ENCODE measurements at regions not wholly inside any gene's neighbourhood (a gene's known extent, or its start where the extent isn't known, plus 50 kb on each side); places are given as distances from the start of the nearest gene placed in this dataset.
"Not testable (repeated sequence)": the region's sequence is repeated elsewhere in the genome, so short reads cannot be mapped to it uniquely, and the experiment has no call there.

DNA sequence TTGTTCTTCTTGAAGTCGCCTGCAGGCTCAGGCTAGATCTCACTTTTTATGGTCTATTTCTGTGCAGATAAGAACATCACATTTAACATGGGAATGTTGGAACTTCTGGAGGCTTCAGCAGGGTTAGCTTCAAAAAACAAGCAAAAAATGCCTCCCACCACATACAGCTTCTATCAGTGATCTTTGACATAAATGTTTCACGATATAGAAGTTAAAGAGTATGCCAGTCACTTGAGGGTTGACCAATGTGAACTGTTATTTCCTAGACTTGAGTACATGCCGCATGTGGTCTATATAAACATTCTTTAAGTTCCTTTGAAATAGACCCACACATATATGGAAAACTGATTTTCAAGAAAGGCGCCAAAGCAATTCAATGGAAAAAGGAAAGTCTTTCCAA is 219.2 kb upstream of the KLF14 start:
- Histone ChIP-seq H3K4me3 (ENCODE audit: low read depth, low read length) (no peak overlapping the region), H3K36me3 (ENCODE audit: control insufficient read depth, insufficient read depth, low read length) (peaks cover 7% of the 10 kb centered on the region), H3K27me3 (ENCODE audit: control insufficient read depth, insufficient read depth, low read length) (no peaks in the 10 kb centered on the region)
- DNase-seq (ENCODE audit: low read depth) = no peak
- POLR2A ChIA-PET = no interaction called here
- TF ChIP-seq, protein P1, sequence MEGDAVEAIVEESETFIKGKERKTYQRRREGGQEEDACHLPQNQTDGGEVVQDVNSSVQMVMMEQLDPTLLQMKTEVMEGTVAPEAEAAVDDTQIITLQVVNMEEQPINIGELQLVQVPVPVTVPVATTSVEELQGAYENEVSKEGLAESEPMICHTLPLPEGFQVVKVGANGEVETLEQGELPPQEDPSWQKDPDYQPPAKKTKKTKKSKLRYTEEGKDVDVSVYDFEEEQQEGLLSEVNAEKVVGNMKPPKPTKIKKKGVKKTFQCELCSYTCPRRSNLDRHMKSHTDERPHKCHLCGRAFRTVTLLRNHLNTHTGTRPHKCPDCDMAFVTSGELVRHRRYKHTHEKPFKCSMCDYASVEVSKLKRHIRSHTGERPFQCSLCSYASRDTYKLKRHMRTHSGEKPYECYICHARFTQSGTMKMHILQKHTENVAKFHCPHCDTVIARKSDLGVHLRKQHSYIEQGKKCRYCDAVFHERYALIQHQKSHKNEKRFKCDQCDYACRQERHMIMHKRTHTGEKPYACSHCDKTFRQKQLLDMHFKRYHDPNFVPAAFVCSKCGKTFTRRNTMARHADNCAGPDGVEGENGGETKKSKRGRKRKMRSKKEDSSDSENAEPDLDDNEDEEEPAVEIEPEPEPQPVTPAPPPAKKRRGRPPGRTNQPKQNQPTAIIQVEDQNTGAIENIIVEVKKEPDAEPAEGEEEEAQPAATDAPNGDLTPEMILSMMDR (IDR thresholded peaks at IDR 0.05; ENCODE audit: insufficient read depth, low read depth, low read length) = no peak
- CTCF ChIA-PET = interaction anchor here (1.4 kb wide), 1 partner anchor 35 kb away, joined by 4 read pairs; no protein-coding TSS in a partner anchor

DNA sequence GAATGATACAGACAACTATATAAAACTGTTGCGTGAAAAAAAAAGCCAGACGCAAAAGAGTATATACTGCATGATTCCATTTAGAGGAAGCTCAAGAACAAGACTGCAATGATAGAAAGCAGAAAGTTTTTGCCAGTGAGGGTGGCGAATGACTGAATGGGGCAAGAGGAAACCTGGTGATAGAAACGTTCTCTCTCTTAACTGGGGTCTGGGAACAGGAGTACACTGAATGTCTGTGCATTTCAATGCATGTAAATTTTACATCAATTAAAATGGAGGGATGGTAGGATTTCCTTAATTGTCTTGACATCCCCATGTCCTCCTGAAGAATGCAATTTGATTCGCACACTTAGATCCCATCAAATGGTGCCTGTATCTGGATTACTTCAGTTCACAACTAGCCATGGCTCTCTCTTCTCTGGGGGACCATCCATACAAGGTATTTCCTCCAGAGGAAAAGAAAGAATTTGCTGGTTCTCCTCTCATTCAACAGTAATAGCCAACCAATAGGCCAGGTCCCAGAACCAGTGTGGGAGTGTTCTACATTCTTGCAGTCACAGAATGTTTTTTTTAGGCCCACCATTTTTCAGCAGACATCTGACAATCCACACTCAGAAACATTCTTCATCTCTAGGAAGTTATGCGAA is 221.0 kb upstream of the KLF14 start:
- ChIA-PET CTCF (interaction anchor here (1.0 to 1.3 kb wide), 2 partner anchors 9 to 27 kb away, joined by 3 read pairs; no protein-coding TSS in a partner anchor), POLR2A (no interaction called here)
- Histone ChIP-seq H3K4me3 (ENCODE audit: low read depth, low read length) (no peak overlapping the region), H3K27me3 (ENCODE audit: control insufficient read depth, insufficient read depth, low read length) (no peaks in the 10 kb centered on the region), H3K36me3 (ENCODE audit: control insufficient read depth, insufficient read depth, low read length) (peaks cover 7% of the 10 kb centered on the region)
- TF ChIP-seq, protein P1 (IDR thresholded peaks at IDR 0.05; ENCODE audit: insufficient read depth, low read depth, low read length) = no peak
- DNase-seq (ENCODE audit: low read depth) = no peak

DNA sequence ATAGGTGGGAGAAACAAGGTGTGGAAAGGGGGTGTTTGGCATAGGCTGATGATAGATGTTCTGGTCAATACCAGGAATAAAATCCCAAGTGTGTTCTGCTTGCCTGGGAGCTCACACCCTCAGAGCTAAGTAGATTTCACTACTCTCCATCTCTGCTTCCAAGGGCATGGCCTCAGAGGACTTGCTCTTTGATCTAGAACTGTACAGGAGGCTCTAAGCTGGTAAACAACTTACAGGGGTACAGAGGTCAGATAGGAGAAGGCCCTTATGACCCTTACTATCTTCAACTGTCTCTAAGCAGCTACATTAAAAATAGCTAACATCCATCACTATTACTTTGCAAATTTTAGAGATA is 221.5 kb upstream of the KLF14 start:
- ChIA-PET POLR2A (no interaction called here), CTCF (interaction anchor here (1.2 to 1.3 kb wide), 2 partner anchors 10 to 26 kb away, joined by 3 to 4 read pairs; no protein-coding TSS in a partner anchor)
- TF ChIP-seq, protein P1 (IDR thresholded peaks at IDR 0.05; ENCODE audit: insufficient read depth, low read depth, low read length) = no peak
- Histone ChIP-seq H3K36me3 (ENCODE audit: control insufficient read depth, insufficient read depth, low read length) (peaks cover 7% of the 10 kb centered on the region), H3K27me3 (ENCODE audit: control insufficient read depth, insufficient read depth, low read length) (no peaks in the 10 kb centered on the region), H3K4me3 (ENCODE audit: low read depth, low read length) (no peak overlapping the region)
- DNase-seq (ENCODE audit: low read depth) = no peak

DNA sequence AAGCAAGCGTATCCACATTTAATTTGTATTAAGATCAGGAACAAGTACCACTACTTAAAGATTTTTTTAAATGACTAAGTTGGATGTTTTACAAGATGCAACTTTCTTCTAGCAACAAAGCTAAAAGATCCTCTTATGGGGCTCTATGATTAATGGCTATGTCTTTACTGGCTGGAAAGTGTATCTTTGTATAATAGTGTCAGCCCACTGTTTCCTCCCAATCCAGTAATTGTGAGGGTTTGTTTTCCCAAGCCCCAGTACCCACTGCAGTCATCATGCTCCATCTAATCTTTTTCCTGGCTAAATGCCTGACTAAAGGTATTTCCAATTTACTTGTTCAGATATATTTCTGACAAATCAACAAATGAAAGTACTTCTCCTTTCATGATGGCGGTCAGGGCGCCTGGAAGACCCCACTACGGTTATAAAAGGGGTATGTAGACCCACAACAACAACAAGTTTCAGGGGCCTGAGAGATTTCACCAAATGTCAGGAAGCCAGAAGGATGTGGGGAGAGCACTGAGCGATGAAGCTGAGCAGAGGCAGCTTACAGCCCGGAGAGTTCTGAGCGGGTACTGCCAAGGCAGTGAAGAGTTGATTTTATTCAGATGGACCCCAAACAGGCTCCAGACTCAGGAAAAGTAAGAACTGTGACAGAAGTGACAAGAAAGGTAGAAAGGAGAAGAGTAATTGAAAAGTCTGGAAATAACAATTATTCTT is 222.6 kb upstream of the KLF14 start:
- CTCF ChIA-PET = interaction anchor here (1.1 to 1.7 kb wide), 4 partner anchors 11 to 60 kb away, joined by 3 to 8 read pairs (median 4); no protein-coding TSS in a partner anchor
- peaks cover 4% of the 10 kb centered on the region; the same call in 1 of the 2 replicates for H3K36me3 ChIP-seq (ENCODE audit: control insufficient read depth, insufficient read depth, low read length)
- POLR2A ChIA-PET = interaction anchor here (1.0 kb wide), 1 partner anchor 35 kb away, joined by 3 read pairs; no protein-coding TSS in a partner anchor
- DNase-seq (ENCODE audit: low read depth) = no peak
- no peak overlapping the region for H3K4me3 ChIP-seq (ENCODE audit: low read depth, low read length)
- TF ChIP-seq, protein P1 (IDR thresholded peaks at IDR 0.05; ENCODE audit: insufficient read depth, low read depth, low read length) = no peak
- H3K27me3 ChIP-seq (ENCODE audit: control insufficient read depth, insufficient read depth, low read length) = no peaks in the 10 kb centered on the region

DNA sequence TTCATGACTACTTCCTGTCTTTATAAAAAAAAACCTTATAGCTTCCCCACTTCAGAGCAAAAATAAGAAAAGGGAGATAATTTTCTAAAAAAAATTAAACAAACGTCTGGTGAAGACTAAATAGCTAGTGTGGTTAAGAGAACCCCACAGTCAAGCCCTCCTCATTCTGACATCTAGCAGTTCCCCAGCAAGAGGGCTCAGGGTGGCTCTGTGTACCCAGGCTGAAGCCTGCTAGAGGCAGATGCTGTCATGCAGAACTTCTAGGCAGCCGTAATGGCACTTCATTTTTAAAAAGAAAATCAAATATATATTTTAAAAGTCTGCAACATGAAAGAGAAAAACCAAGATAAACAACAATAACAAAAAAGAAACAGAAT is 223.1 kb upstream of the KLF14 start:
- POLR2A ChIA-PET = no interaction called here
- CTCF ChIA-PET = interaction anchor here (1.1 to 1.9 kb wide), 4 partner anchors 16 to 60 kb away, joined by 3 to 8 read pairs (median 4); no protein-coding TSS in a partner anchor
- DNase-seq (ENCODE audit: low read depth) = no peak

DNA sequence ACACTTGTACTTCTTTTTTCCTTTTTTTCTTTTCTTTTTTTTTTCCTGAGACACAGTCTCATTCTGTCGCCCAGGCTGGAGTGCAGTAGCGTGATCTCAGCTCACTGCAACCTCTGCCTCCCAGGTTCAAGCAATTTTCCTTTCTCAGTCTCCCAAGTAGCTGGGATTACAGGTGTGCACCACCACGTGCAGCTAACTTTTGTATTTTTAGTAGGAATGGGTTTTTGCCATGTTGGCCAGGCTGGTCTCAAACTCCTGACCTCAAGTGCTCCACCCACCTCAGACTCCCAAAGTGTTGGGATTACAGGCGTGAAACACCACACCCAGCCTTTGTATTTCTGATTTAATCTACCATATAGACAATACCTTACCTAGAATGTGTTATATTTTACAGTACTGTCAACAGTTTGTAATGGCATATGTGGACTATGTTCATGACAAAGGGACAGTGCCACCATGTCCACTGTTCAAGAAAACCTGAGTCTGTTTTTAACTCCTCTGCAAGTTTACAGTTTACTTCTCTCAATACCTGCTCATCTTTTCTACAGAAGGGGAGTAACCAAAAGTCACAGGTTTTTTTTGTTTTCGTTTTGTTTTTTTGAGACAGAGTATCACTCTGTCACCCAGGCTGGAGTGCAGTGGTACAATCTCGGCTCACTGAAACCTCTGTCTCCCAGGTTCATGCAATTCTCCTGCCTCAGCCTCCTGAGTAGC is 223.9 kb upstream of the KLF14 start:
- CTCF ChIA-PET = interaction anchor here (1.1 to 1.9 kb wide), 4 partner anchors 16 to 61 kb away, joined by 3 to 8 read pairs (median 4); no protein-coding TSS in a partner anchor

More for the DNA sequence above, 223.1 kb upstream of the KLF14 start:
- Histone ChIP-seq H3K27me3 (ENCODE audit: control insufficient read depth, insufficient read depth, low read length) (no peaks in the 10 kb centered on the region), H3K36me3 (ENCODE audit: control insufficient read depth, insufficient read depth, low read length) (no peaks in the 10 kb centered on the region), H3K4me3 (ENCODE audit: low read depth, low read length) (no peak overlapping the region)
- TF ChIP-seq, protein P1 (IDR thresholded peaks at IDR 0.05; ENCODE audit: insufficient read depth, low read depth, low read length) = no peak

More for the DNA sequence above, 223.9 kb upstream of the KLF14 start:
- H3K27me3 ChIP-seq (ENCODE audit: control insufficient read depth, insufficient read depth, low read length); DNase-seq (ENCODE audit: low read depth); H3K4me3 ChIP-seq (ENCODE audit: low read depth, low read length); POLR2A ChIA-PET; H3K36me3 ChIP-seq (ENCODE audit: control insufficient read depth, insufficient read depth, low read length): not testable (repeated sequence)

Data from BJ (cell line).